ENCODE measurements at regions not wholly inside any gene's neighbourhood (a gene's known extent, or its start where the extent isn't known, plus 50 kb on each side); places are given as distances from the start of the nearest gene placed in this dataset.
A peak's percentile ranks its signal among the peaks of the same experiment; 100 is the strongest.

GRCh38 chr4:18735740-18736268 is 714.2 kb upstream of the LCORL start:
- TF ChIP-seq CTCF (conservative IDR thresholded peaks at IDR 0.05; ENCODE audit: low read depth, low read length): no peak
- no peak overlapping the region for H3K4me3 ChIP-seq (ENCODE audit: low read depth, low read length)
- no peak for DNase-seq (ENCODE audit: low read depth)

DNA sequence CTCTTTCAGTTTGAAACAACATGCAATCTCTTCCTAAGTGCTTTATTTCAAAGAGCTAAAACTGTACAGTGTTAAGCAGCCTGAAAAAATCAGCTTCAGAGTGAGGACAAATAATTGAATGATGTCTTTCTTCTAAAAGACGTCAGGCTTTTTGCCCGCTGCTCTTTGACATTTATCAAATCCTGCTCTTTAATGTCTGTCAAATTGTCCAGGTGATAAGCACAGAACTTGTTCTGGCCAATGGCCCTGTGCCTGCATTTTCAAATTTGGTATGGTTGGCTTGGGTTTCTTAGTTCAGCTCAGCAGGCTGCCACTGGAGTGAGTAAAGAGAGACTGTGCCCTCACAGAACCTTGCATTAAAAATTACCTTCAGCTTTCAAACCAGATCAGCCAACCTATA is 712.9 kb upstream of the LCORL start:
- no peak for DNase-seq (ENCODE audit: low read depth)
- no peak for TF ChIP-seq CTCF (conservative IDR thresholded peaks at IDR 0.05; ENCODE audit: low read depth, low read length)
- no peak overlapping the region for H3K4me3 ChIP-seq (ENCODE audit: low read depth, low read length)

- no peak overlapping the region for H3K4me3 ChIP-seq (ENCODE audit: low read depth, low read length)
- peak; percentile 8 for DNase-seq (ENCODE audit: low read depth)
- TF ChIP-seq CTCF (conservative IDR thresholded peaks at IDR 0.05; ENCODE audit: low read depth, low read length): no peak
Observed at GRCh38 chr4:18733961-18734360, 712.4 kb upstream of the LCORL start.

DNA sequence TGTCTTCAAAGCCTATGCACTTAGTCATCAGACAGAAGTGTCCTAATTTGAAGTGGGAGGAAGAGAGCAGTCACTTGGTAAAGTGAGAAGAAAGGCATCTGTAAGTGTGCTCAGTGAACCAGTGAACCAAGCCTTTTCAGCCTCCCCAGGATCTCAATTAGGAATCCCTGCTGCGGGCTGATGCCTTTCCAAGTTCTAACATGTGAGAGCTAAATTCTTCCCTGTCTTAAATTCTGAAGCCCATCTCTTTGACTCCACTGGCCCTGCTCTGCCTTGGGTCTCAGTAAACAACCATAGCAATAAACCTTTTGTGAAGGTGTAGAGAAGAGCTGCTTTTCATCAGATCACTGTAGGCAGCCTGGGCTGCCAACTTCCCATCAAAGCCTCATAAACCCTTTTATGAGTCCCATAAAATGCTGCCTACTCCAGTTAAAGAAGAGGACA is 701.2 kb upstream of the LCORL start:
- no peak for TF ChIP-seq CTCF (conservative IDR thresholded peaks at IDR 0.05; ENCODE audit: low read depth, low read length)
- H3K4me3 ChIP-seq (ENCODE audit: low read depth, low read length): no peak overlapping the region
- DNase-seq (ENCODE audit: low read depth): peak; percentile 3

GRCh38 chr4:18698119-18698883 is 676.7 kb upstream of the LCORL start:
- H3K4me3 ChIP-seq (ENCODE audit: low read depth, low read length): no peak overlapping the region
- DNase-seq (ENCODE audit: low read depth): no peak
- TF ChIP-seq CTCF (conservative IDR thresholded peaks at IDR 0.05; ENCODE audit: low read depth, low read length): no peak

- H3K4me3 ChIP-seq (ENCODE audit: low read depth, low read length): no peak overlapping the region
- DNase-seq (ENCODE audit: low read depth): no peak
- TF ChIP-seq CTCF (conservative IDR thresholded peaks at IDR 0.05; ENCODE audit: low read depth, low read length): peak; percentile 41
Observed at GRCh38 chr4:18695733-18696527, 674.4 kb upstream of the LCORL start.

Data from choroid plexus epithelial cell (primary cell).